Lower leg skin (tissue), 4 donors: ENCODE measurements at regions not wholly inside any gene's neighbourhood (a gene's known extent, or its start where the extent isn't known, plus 50 kb on each side); places are given as distances from the start of the nearest gene placed in this dataset.

Experiments used
- DNase-seq, 2 donors: peaks; one replicate each; pipeline ENCODE4 v3.0.0-alpha.2; 2019; ENCODE audit warnings: low spot score in 2 of 2
- H3K4me3 ChIP-seq: fragments of 200-600 bp; sonication (generic); 2 replicates; pipeline ENCODE4 v1.5.1; 2017; ENCODE audit warnings: mild to moderate bottlenecking, low read depth; ENCODE audit not compliant: poor library complexity, severe bottlenecking
- CTCF ChIP-seq, 3 donors: fragments of 450-650 bp; IDR thresholded peaks; one replicate each; pipeline ENCODE4 v1.5.1; 2016; ENCODE audit warnings: antibody characterized with exemption in 3 of 3, mild to moderate bottlenecking in 3 of 3, moderate library complexity in 2 of 3
- POLR2A ChIP-seq, 2 donors: fragments of 450-650 bp; IDR thresholded peaks; one replicate each; pipeline ENCODE4 v1.6.1; 2016 to 2017; ENCODE audit warnings: antibody characterized with exemption in 2 of 2, mild to moderate bottlenecking in 1 of 2, moderate library complexity in 1 of 2
- WGBS, 2 donors: methylation state at CpG; one replicate each; pipeline ENCODE4 v1.1.5; 2018; 5-methylcytosine and 5-hydroxymethylcytosine counted together
- intact Hi-C: fragments of 100-400 bp; cut with DNase I; formaldehyde crosslinking; loops from one replicate; pipeline ENCODE4 v1.15.0; 2023; ENCODE audit warnings: low total_unique reads

GRCh38 chr15:87387766-87388165 is 868.8 kb downstream of the NTRK3 start:
- TF ChIP-seq POLR2A (IDR thresholded peaks at IDR 0.05) = no peak
- TF ChIP-seq CTCF (IDR thresholded peaks at IDR 0.05) = no peak
- H3K4me3 ChIP-seq = no peak overlapping the region
- intact Hi-C loops = no loop called here
- no peak for DNase-seq
- 50 to 61% methylated on average over 2 of the region's 2 CpGs for WGBS, 2 donors

- intact Hi-C loops = no loop called here
- TF ChIP-seq CTCF (IDR thresholded peaks at IDR 0.05) = no peak
- TF ChIP-seq POLR2A (IDR thresholded peaks at IDR 0.05) = no peak
- no peak overlapping the region for H3K4me3 ChIP-seq
- WGBS, 2 donors = 50 to 59% methylated on average over 3 of the region's 3 CpGs
- DNase-seq = no peak
These were observed 882.2 kb downstream of the NTRK3 start for GRCh38 chr15:87374339-87374738.

DNA sequence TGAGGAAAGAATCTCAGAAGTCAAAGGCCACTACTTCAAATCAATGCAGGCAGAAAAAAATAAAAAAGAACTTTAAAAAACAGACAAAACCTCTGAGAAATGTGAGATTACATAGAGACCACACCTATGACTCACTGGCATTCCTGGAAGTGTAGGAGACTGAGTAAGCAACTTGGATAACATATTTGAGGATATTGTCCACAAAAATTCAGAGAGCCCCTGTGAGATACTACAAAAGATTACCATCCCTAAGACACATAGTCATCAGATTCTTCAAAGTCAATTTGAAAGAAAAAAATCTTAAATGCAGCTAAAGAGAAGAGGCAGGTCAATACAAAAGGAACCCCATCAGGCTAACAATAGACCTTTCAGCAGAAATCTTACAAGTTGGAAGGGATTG is 887.3 kb downstream of the NTRK3 start:
- TF ChIP-seq CTCF (IDR thresholded peaks at IDR 0.05) = no peak
- no peak for TF ChIP-seq POLR2A (IDR thresholded peaks at IDR 0.05)
- intact Hi-C loops = no loop called here
- no peak for DNase-seq
- H3K4me3 ChIP-seq = no peak overlapping the region

DNA sequence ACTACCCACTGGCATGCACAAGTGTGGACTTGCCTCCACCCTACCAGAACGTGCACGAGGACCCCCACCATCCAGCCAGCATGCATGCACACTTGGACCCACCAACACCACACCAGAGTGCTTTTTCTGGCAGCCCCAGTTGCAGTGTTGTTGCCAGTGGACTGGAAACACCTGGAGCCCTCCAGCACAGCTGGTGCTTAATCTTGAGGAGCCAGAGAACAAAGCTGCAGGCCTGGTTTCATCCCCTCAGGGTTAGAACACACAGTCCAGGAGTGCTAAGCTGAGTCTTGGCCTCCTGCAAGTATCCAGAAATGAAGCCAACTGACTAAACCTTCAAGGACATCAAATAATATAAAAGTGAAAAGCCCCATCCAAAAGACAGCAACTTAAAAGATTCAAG is 888.0 kb downstream of the NTRK3 start:
- TF ChIP-seq POLR2A (IDR thresholded peaks at IDR 0.05) (no peak), CTCF (IDR thresholded peaks at IDR 0.05) (no peak)
- DNase-seq = no peak
- WGBS, 2 donors = 57 to 59% methylated on average over 2 of the region's 2 CpGs
- intact Hi-C loops = no loop called here
- no peak overlapping the region for H3K4me3 ChIP-seq

DNA sequence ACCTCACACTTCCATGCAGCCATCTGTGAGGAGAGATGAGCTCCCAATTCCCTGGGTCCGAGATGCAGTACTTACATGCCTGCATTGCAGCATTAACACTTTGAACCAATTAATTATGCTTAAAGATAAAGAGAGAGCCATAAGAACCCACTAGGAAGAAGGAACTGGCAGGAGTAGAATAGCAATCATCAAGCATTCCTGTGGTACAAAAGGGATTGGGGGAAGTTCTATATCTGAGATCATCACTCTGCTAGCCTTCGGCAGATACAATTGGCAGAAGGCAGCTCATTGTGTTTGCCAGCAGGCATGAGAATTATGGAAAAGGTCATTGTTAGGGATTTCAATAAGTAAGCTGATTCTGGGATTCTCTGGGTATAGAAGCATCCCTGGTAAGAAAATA is 891.4 kb downstream of the NTRK3 start:
- H3K4me3 ChIP-seq = no peak overlapping the region
- no peak for DNase-seq
- intact Hi-C loops = no loop called here
- TF ChIP-seq CTCF (IDR thresholded peaks at IDR 0.05) (no peak), POLR2A (IDR thresholded peaks at IDR 0.05) (no peak)
- WGBS, 2 donors = 39 to 50% methylated on average over 2 of the region's 2 CpGs

- no peak for TF ChIP-seq CTCF (IDR thresholded peaks at IDR 0.05)
- TF ChIP-seq POLR2A (IDR thresholded peaks at IDR 0.05) = no peak
- intact Hi-C loops = no loop called here
- DNase-seq = no peak
- H3K4me3 ChIP-seq = no peak overlapping the region
- WGBS, 2 donors = 73 to 80% methylated on average over 2 of the region's 2 CpGs
These were observed 894.0 kb downstream of the NTRK3 start for GRCh38 chr15:87362531-87362930.
